ENCODE measurements at regions not wholly inside any gene's neighbourhood (a gene's known extent, or its start where the extent isn't known, plus 50 kb on each side); places are given as distances from the start of the nearest gene placed in this dataset.

DNA sequence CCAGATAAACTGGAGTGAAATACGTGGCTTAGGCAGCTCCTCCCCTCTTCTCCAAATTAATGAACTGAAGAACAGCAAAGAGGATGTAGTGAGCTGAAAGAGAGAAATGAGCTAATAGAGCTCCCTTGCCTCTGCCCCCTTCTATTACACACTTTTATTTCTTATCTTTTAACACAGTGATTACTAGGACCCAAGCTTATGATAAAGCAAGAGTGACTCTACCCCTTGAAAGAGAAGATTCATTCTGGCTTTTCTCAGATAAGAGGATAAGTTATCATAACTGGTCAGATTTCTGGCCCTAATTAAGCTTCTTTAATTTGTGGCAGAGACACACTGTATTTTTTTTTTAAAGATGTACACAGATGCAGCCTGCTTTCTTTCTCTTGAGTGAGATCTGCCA lies 102.2 kb downstream of the MSTN start:
- H3K9me3 Mint-ChIP-seq: peaks cover 7% of the 10 kb centered on the region
- TF ChIP-seq, protein P1, sequence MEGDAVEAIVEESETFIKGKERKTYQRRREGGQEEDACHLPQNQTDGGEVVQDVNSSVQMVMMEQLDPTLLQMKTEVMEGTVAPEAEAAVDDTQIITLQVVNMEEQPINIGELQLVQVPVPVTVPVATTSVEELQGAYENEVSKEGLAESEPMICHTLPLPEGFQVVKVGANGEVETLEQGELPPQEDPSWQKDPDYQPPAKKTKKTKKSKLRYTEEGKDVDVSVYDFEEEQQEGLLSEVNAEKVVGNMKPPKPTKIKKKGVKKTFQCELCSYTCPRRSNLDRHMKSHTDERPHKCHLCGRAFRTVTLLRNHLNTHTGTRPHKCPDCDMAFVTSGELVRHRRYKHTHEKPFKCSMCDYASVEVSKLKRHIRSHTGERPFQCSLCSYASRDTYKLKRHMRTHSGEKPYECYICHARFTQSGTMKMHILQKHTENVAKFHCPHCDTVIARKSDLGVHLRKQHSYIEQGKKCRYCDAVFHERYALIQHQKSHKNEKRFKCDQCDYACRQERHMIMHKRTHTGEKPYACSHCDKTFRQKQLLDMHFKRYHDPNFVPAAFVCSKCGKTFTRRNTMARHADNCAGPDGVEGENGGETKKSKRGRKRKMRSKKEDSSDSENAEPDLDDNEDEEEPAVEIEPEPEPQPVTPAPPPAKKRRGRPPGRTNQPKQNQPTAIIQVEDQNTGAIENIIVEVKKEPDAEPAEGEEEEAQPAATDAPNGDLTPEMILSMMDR (conservative IDR thresholded peaks at IDR 0.05): no peak
- no peaks in the 10 kb centered on the region for H3K36me3 ChIP-seq (ENCODE audit: control insufficient read depth, insufficient read depth, low read length)
- no peak overlapping the region for H3K4me3 Mint-ChIP-seq
- no peaks in the 10 kb centered on the region for H3K27me3 Mint-ChIP-seq (ENCODE audit: insufficient read depth)
- H3K4me1 Mint-ChIP-seq: peaks cover 9% of the 10 kb centered on the region
- no peak overlapping the region for H3K27ac ChIP-seq (ENCODE audit: low read depth, low read length)
- H3K27ac Mint-ChIP-seq: peak overlapping the region; percentile 64
- WGBS, 2 experiments (ENCODE audit: insufficient coverage in 1 of 2, insufficient read length in 1 of 2): 80 to 86% methylated on average over 1 of the region's 1 CpG
- peaks cover 11% of the 10 kb centered on the region for H3K9me3 ChIP-seq (ENCODE audit: control insufficient read depth, low read length)
- H3K4me1 ChIP-seq (ENCODE audit: control insufficient read depth, insufficient read depth, low read length): no peaks in the 10 kb centered on the region
- H3K9ac ChIP-seq (ENCODE audit: extremely low read depth, low read length, poor library complexity, severe bottlenecking): no peak overlapping the region
- no peaks in the 10 kb centered on the region for H3K27me3 ChIP-seq (ENCODE audit: control insufficient read depth, insufficient read depth, low read length, poor library complexity, severe bottlenecking)
- no peak for DNase-seq
- peaks cover 4% of the 10 kb centered on the region for H3K36me3 Mint-ChIP-seq (ENCODE audit: low read depth)
- H3K4me3 ChIP-seq (ENCODE audit: low read length): no peak overlapping the region

DNA sequence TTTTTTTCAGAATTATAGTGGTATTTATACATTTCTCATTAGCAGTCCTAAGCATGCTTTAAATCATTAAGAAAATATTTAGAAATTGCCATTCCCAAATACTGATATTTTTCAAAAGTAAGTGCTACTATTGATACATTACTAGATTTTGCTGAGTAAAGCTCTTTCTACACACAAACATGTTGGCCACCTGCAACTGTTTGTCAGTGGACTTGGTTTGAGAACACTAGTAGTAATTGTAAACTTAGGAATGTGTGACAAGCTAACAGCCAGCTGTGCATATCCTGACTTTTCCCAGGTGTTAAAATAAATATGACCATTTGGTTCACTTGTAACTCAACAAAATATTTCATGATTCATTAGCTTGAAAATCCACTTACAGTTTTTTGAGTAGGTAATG lies 103.1 kb downstream of the MSTN start:
- Histone ChIP-seq H3K27me3 (ENCODE audit: control insufficient read depth, insufficient read depth, low read length, poor library complexity, severe bottlenecking) (no peaks in the 10 kb centered on the region), H3K36me3 (ENCODE audit: control insufficient read depth, insufficient read depth, low read length) (no peaks in the 10 kb centered on the region), H3K4me3 (ENCODE audit: low read length) (peak overlapping the region; percentile 28), H3K9ac (ENCODE audit: extremely low read depth, low read length, poor library complexity, severe bottlenecking) (no peak overlapping the region), H3K9me3 (ENCODE audit: control insufficient read depth, low read length) (peaks cover 11% of the 10 kb centered on the region), H3K27ac (ENCODE audit: low read depth, low read length) (no peak overlapping the region), H3K4me1 (ENCODE audit: control insufficient read depth, insufficient read depth, low read length) (no peaks in the 10 kb centered on the region)
- Mint-ChIP-seq H3K27me3 (ENCODE audit: insufficient read depth) (no peaks in the 10 kb centered on the region), H3K27ac (no peak overlapping the region), H3K36me3 (ENCODE audit: low read depth) (peaks cover 2% of the 10 kb centered on the region), H3K9me3 (peaks cover 2% of the 10 kb centered on the region), H3K4me1 (peaks cover 9% of the 10 kb centered on the region), H3K4me3 (no peak overlapping the region)
- DNase-seq: no peak
- TF ChIP-seq, protein P1 (conservative IDR thresholded peaks at IDR 0.05): no peak

DNA sequence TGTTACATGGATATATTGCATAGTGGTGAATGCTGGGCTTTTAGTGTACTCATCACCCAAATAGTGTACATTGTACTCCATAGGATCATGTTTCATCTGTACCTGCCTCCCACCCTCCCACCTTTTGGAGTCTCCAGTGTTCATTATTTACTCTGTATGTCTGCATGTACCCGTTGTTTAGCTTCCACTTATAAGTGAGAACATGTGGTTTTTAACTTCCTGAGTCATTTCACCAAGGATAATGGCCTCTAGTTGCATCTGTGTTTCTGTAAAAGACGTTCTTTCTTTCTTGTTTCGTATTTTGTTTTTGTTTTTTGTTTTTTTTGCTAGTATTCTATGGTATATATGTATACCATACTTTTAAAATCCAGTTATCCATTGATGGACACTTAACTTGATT lies 107.5 kb downstream of the MSTN start:
- Histone ChIP-seq H3K9ac (ENCODE audit: extremely low read depth, low read length, poor library complexity, severe bottlenecking) (no peak overlapping the region), H3K36me3 (ENCODE audit: control insufficient read depth, insufficient read depth, low read length) (no peaks in the 10 kb centered on the region), H3K27me3 (ENCODE audit: control insufficient read depth, insufficient read depth, low read length, poor library complexity, severe bottlenecking) (no peaks in the 10 kb centered on the region), H3K4me3 (ENCODE audit: low read length) (no peak overlapping the region), H3K9me3 (ENCODE audit: control insufficient read depth, low read length) (peaks cover 10% of the 10 kb centered on the region), H3K27ac (ENCODE audit: low read depth, low read length) (no peak overlapping the region), H3K4me1 (ENCODE audit: control insufficient read depth, insufficient read depth, low read length) (no peaks in the 10 kb centered on the region)
- DNase-seq: no peak
- TF ChIP-seq, protein P1 (conservative IDR thresholded peaks at IDR 0.05): no peak
- H3K4me1 Mint-ChIP-seq: peaks cover 10% of the 10 kb centered on the region
- H3K36me3 Mint-ChIP-seq (ENCODE audit: low read depth): peaks cover 3% of the 10 kb centered on the region
- H3K4me3 Mint-ChIP-seq: no peak overlapping the region
- no peak overlapping the region for H3K27ac Mint-ChIP-seq
- peaks cover 4% of the 10 kb centered on the region for H3K9me3 Mint-ChIP-seq
- WGBS, 2 experiments (ENCODE audit: insufficient coverage in 1 of 2, insufficient read length in 1 of 2): 95 to 100% methylated on average over 1 to 2 of the region's 3 CpGs
- no peaks in the 10 kb centered on the region for H3K27me3 Mint-ChIP-seq (ENCODE audit: insufficient read depth)

Data from endodermal cell (in vitro differentiated cells).